ENCODE measurements at regions not wholly inside any gene's neighbourhood (a gene's known extent, or its start where the extent isn't known, plus 50 kb on each side); places are given as distances from the start of the nearest gene placed in this dataset.

- TF ChIP-seq CTCF (IDR thresholded peaks at IDR 0.05; ENCODE audit: poor library complexity): no peak
- TF ChIP-seq EZH2phosphoT487 (IDR thresholded peaks at IDR 0.05; ENCODE audit: low read depth, severe bottlenecking, unreplicated experiment): no peak
- TF ChIP-seq EZH2 (IDR thresholded peaks at IDR 0.05; ENCODE audit: borderline replicate concordance): no peak
These were observed 85.2 kb upstream of the SGCE start for GRCh38 chr7:94741179-94741578.
